HG02840 (cell line): ENCODE measurements at regions not wholly inside any gene's neighbourhood (a gene's known extent, or its start where the extent isn't known, plus 50 kb on each side); places are given as distances from the start of the nearest gene placed in this dataset.

Source experiments
- ATAC-seq: cut with Tn5 transposase; IDR thresholded peaks from one replicate; pipeline ENCODE4 v1.9.1; 2021; ENCODE audit warnings: mild to moderate bottlenecking, moderate library complexity, moderate number of reproducible peaks; ENCODE audit not compliant: unreplicated experiment, low FRiP score

DNA sequence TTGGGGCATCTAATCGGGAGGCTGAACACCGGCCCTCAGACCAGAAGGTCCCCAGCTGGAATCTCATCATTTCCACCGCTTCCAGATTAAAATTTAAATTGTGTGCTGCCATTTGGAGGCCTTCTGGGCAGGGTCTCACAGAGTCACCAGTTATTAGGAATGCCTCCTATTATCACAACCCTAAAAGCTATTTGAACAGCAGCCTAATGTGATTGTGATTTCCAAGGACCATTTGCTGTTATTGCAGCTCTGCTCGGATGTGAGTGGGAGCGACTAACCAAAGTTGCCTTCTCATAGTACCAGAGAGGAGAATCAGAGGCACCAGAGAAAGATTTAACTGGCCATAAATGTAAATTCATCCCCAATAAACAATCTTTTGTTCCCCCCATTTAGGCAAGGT lies 277.3 kb downstream of the RNF144B start:
- ATAC-seq, result no peak

DNA sequence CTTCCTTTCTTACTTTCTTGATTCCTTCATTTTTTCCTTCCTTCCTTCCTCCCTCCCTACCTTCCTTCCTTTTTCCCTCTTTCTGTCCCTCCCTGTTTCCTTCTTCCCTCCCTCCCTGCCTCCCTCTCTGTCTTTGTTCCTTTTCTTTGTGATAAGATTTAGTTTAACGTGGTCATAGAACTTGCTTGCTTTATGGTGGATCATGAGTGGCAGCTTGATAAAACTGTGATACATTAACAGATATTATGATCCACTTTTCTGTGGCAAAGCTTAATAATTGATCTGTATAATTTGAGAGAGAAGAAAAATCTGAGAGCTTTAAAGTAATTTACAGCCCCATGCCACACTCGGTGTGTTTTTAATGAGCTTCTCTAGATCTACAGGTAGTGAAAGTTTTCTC lies 280.5 kb downstream of the RNF144B start:
- ATAC-seq, result no peak

DNA sequence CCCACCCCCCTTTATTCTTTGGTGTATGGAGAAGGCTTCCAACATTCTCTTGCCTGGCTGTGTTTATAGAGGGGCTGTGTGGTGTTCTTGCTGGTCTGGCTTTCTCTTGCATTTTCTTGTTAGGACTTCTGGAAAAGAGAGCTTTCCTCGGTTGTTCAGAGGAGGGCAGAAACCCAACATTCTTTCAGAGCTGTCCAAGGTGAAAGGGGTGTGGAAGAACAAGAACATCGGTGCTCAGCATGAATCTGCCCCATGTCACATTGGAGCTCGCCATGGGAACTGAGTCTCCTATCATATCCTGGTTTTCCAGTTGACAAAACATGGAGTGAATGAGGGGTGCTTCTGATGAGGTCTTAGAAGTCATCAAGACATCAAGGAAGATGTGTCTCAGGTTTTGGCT lies 281.8 kb downstream of the RNF144B start:
- ATAC-seq, result no peak

DNA sequence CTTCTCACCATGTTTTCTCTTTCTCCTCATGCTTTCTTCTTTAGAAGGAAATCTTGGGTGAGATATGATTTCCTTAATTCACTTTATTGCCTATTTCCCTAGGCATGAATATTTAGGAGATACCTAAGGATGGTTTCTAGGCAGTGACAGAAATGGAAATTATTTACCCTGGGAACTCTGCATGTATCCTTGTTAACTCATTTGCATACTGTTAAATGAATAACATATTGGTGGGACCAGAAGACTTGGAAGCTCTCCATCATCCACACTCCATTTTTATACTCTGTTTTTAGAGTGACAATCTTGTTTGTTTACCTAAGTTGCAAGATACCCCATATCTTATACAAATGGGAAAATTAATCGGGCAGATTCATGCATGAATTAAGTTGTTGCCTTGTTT lies 285.7 kb downstream of the RNF144B start:
- no peak for ATAC-seq

DNA sequence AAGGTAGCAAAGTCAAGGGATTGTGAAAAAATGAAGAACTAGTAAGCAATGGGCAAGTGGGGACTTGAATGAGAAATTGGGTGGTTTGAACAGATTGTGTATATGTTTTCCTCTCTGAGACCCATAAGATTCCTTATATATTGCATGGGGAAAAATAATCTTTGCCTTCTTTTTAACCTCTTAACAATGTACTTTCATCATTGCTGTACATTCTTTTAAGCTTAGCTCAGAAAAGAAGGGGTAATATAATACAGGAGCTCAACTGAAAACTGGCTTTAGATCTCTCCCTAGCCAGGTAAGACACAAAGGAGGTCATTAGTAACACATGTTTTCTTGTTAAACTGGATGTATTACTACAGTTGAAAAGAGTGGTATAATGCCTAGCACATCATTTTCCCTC lies 287.2 kb downstream of the RNF144B start:
- no peak for ATAC-seq

DNA sequence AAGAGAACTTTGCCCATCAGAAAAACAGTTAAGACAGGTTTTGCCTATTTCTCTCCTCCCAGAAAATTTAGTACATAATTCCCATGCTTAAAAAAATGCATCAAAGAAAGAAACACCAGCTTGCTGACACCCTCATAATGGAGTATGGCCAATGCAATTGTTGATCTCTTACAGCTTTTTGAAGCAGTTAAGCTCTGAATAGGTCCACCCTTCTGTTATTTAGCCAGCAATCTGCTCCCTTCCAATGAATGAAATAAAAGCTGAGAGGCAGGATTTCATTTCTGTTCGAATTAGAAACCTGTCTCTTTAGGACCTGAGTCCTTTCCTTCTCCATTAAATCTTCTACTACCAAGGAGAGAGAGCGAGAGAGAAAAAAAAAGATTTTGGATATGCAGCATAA lies 288.7 kb downstream of the RNF144B start:
- no peak for ATAC-seq

DNA sequence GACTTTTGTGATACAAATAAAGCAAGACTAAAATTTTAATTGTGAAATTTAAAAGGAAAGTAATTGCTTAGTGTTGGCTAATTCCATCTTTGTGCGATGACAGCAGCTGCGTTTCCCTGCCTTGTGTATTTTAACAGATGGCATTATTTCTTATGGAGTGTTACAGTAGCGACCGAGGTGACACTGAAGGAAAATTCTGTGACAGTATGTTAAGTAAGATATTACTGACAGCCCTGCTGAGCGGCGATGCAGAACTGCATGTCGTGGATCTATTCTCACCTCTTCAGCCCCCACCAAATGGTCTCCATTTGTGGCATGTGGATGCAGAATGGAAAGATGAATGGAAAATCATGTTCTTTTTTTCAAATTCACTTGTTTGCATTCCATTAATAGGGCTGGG lies 289.4 kb downstream of the RNF144B start:
- no peak for ATAC-seq

DNA sequence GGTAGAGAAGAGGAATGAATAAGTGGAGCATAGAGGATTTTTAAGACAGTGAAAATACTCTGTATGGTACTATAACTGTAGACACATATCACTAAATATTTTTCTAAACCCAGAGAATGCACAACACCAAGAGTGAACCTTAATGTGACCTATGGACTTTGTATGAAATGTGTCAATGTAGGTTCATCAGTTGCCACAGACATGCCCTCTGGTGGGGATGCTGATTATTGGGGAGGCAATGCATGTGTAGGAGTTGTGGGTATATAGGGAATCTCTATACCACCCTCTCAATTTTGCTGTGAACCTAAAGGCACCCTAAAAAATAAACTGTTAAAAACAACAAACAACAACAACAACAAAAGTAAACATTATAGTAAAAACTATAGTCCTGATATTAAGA lies 293.7 kb downstream of the RNF144B start:
- no peak for ATAC-seq

DNA sequence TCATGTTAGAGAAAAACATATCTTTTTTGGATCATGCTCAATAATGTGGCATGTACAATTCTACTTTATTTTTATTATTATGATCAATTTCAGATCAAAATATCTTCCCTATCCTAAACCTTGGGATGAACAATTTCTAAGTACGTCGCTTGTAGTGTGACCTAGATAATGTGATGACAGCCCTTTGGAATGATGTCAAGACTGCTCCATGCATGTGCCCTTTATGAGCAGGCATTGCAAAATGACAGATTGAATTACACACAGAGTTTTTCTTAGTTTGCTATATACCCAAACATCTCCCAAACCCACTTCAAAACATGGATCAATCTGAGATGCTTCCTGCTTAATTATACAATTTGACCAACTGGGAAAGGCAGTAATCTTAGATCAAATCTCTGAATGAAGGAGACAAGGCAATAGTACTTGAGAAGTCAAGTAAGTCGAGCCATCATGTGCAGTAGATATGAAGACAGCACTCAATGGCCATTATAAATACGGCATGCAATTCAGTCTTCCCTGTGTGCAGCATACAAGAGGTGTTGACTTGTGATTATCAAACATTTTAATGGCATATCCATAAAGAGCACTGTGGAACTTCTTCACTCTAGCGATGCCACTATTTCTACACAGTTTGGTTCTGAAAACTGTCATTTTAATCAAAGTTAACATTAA lies 294.8 kb downstream of the RNF144B start:
- ATAC-seq, result no peak

DNA sequence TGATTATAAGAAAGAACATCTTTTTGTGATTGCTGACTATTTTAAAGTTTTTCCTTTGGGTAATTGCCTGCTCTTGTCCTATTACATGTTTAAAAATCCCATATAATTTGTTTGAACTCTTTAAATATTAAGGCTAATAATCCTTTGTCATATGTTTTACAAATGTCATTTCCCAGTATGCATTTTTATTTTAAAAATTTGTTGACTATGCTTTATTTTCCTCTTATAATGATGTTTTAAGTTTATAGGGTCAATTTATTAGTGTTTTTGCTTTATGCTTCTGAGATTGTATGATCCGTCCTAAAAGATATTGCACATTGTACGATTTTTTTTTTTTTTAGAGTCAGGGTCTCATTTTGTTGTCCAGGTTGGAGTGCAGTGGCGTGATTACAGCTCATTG lies 297.2 kb downstream of the RNF144B start:
- ATAC-seq, result no peak

DNA sequence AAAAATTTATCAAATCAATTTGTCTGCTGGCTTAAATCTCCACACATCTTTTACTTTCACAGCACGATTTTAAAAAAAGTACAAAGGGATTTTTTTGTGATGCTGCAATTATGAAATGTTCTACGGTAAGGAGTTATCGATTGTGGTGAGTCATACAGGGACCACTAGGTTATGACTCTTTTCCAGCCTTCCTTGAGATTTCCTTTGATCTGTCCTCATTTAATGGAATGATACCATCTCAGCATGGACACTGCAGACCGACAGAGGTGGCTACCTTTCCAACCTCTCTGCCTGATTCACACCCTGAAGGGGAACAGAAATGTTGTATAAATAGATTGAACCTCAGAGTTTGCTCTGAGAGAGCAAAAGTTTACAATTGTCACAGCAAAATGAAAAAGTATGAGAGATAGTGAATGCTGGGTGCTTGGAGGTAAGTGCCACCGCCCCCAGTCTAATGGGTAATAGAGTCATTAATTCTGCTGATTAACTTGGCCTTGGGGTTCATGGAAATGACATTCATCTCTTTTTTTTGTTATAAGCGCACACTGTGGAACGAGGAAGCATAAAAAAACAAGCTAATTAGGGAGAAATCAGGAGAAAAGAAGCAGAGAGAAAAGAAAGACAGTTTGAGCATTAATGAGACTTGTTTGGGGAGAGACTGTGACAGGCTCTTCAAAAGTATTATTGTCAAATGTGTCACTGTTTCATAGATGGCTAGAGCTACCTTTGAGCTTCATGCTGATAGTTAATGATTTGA lies 306.0 kb downstream of the RNF144B start:
- no peak for ATAC-seq

DNA sequence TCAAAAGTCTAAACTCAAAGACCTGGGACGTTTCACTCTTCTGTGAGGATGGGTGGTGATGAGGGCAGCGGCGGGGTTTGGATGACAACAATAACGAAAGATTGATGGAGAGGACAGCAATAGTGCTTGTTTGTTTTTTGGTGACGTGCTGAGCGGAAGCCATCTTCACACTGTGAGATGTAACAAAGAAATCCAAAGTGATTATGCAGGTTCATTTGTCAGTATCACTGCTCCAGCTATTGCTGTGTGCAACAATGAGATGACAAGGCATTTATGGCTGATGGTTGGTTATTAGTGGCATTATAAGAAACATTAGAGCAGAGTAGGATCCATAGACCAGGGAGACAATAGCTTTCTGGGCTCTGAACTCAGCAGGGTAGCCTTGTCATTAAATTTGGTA lies 306.7 kb downstream of the RNF144B start:
- no peak for ATAC-seq

DNA sequence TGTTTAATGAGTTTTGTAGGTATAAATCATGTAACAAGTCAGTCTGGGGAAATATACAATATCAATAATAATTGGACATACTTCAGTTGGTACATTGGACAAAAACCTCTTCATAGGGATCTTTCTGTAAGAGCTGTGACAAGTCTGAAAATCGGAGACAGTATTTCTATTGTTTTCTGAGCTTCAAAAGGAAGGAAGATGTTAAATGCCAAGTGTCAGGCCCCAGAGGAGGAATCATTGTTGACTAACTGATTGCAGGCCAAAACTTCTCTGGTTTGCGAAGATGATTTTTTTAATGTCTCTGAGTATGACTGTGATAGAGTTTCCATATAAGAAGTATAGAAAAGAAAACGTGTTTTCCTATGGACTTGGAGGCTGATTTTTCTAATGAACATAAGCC lies 316.4 kb downstream of the RNF144B start:
- ATAC-seq, result no peak

DNA sequence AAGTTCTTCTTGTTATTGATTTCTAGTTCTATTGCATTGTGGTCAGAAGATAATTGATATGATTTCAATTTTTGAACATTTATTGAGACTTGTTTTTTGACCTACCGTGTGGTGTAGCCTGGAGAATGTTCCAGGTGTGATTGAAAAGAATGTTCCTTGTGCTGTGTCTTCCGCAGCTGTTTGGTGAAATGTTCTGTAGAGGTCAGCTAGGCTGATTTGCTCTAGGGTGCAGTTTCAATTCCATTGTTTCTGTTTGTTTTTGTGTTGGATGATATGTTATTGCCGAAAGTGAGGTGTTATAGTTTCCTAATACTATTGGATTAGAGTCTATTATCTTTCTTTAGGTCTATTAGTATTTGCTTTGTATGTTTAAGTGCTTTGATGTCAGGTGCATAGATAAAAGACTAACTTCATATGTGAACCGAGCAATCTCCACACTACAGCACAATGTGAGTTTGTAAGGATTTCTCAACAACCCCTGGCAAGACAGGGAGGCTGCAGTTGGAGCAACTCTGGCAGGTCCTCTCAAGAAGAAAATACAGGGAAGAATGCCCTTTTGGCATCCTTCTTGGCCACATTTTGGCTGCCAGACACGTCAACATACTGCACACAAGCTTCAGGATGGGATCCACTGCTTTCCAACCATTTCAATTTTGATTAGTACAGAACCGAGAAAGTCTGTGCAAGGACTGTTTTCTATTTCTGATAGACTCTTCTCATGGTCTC lies 320.7 kb downstream of the RNF144B start:
- ATAC-seq, result no peak

DNA sequence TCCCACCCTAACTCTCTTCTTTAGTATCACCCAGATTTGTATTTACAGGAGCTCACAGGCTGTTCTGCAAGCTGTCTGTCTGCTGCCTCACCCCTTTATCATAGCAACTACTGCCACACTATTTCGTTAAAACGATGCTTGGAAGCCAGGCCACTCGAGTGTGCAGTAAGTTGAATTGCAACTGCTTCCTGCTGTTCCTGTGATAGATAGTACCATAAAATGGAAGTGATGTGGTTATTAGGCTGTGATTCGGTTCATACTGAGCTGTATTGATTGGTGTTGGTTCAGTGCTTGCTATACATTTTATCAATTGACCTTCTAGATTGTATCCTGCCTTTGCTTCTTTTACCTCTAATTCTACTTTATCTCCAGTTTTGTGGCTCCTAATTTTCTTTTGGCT lies 325.4 kb downstream of the RNF144B start:
- ATAC-seq, result no peak

DNA sequence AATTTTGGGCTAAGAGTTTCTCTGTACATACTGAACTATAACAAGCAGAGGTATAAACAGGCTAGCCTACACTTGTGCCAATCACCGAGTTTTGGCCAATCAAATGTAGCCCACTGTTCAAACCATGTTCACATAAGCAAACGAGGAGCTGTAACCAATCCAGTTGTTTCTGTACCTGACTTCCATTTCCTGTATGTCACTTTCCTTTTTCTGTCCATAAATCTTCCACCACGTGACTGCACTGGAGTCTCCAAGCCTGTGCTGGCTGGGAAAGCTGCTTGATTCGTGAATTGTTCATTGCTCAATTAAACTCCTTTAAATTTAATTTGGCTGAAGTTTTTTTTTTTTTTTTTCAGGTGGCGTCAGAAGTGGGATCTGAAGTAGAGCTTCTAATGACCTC lies 332.9 kb downstream of the RNF144B start:
- no peak for ATAC-seq

DNA sequence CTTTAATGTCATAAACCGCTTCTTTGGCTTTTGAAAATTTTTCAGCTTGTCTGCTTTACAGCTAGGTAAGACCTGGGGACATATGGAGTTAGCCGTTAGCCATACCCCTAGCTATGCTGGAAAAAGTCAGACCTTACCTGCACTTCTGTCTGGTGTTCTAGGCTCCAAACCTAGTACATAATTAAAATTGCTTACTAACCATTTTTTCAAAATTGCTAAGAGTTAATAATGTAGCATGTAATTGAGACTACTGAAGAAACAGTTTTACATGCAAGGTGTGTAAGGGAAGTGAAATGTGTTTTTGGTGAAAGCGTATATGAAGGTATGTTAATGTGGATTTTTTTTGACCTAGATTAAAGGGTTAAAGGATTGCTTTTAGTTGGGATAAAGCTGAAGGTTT lies 336.9 kb downstream of the RNF144B start:
- no peak for ATAC-seq

DNA sequence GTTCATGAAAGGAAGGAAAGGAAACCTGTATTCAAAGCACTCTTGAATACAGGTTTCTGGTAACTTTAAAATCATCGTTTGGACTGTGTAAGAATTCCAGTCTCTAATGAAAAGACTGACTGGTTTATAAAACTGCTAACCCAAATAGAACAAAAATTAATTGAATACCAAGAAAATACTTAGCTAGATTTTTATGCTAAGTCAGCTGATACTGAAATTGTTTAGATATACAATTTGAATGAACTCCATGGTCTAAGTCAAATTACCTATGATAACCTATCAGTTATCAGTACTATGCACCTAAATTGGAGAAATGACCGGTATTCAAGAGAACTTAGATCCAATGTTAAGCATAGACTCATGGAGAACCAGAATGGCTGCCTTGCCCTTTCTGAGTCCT lies 338.3 kb downstream of the RNF144B start:
- ATAC-seq, result no peak

DNA sequence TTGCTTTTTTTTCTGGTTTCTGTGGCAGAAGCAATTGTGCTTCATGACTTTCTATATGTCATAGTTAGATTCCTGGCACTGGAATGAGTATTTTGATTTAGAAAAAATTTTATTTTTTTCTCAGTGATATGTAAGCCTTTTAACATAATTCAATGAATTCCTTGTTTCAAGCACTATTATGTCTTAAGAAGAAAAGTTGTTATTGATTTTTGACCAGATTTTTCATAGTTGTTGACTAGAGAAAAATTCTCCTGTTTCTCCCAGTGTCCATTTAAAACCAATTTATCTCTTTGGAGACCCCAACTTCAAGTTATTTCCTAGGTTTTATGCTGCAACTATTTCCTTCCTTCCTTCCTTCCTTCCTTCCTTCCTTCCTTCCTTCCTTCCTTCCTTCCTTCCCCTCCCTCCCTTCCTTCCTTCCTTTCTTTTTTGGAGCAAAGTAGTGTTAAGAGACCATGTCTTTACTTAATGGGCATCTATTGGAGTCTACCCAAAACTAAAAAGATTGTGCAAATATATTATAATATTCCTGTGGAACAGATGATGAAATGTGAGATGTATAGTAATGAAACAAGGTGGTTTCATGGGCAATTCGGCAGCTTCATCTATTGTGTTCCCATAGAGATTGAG lies 346.9 kb downstream of the RNF144B start:
- no peak for ATAC-seq

DNA sequence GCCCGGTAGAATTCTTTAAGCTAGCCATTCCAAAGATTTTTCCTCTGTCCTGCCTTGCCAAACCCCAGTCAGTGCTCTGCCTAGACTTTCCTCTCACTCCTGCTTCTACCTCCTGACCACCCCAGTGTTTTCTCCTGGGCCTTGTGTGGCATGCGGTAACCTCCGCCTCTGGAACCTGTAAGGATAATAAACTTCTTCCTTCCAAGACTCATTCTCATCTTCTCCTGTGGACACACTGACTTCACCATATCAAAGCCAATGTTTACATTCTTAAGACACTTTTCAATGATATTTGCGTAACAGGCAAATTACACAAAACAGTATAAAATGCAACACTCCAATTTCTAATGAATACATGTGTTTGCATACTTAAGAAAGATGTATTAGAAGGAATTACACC lies 354.6 kb downstream of the RNF144B start:
- ATAC-seq, result no peak

DNA sequence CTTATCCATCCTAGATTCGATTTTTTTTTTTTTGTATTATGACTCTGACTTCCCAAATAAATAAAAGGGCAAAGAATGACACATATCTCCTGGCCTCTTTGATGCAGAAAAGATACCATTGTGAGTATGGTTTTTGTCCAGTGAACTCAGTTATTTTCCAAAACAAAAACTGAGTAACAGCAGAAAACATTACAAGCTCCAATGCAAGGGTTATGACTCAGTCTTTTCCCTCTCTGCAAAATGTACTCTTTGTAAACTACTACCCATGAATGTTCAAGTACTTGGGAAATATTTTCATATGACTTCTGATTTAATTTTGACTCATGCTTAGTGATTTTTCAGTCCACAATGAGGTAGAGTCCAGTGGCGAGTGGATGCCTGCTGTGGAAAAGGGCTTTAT lies 355.3 kb downstream of the RNF144B start:
- ATAC-seq, result no peak
